ENCODE measurements at regions not wholly inside any gene's neighbourhood (a gene's known extent, or its start where the extent isn't known, plus 50 kb on each side); places are given as distances from the start of the nearest gene placed in this dataset.
"Not testable (repeated sequence)": the region's sequence is repeated elsewhere in the genome, so short reads cannot be mapped to it uniquely, and the experiment has no call there.

- Mint-ChIP-seq H3K36me3 (ENCODE audit: low read depth) (no peaks in the 10 kb centered on the region), H3K9me3 (no peaks in the 10 kb centered on the region), H3K4me1 (ENCODE audit: low read depth) (no peaks in the 10 kb centered on the region), H3K27ac (no peak overlapping the region), H3K4me3 (no peak overlapping the region), H3K27me3 (peaks cover 3% of the 10 kb centered on the region)
- CTCF ChIA-PET = no interaction called here
- POLR2A ChIA-PET = no interaction called here
- ATAC-seq (no peak), DNase-seq (no peak)
- no peak for TF ChIP-seq CTCF (IDR thresholded peaks at IDR 0.05)
- intact Hi-C loops (cut with micrococcal nuclease) = no loop called here
Measured at GRCh38 chr3:53420831-53421230, 73.5 kb upstream of the DCP1A start.

GRCh38 chr3:53422954-53423698 lies 71.3 kb upstream of the CACNA1D start:
- no peaks in the 10 kb centered on the region for H3K27me3 Mint-ChIP-seq
- CTCF ChIA-PET = no interaction called here
- intact Hi-C loops (cut with micrococcal nuclease) = no loop called here
- ATAC-seq (no peak), DNase-seq (no peak)
- POLR2A ChIA-PET = no interaction called here
- H3K9me3 Mint-ChIP-seq = no peaks in the 10 kb centered on the region
- H3K4me1 Mint-ChIP-seq (ENCODE audit: low read depth) = no peaks in the 10 kb centered on the region
- H3K4me3 Mint-ChIP-seq = no peak overlapping the region
- no peak for TF ChIP-seq CTCF (IDR thresholded peaks at IDR 0.05)
- H3K27ac Mint-ChIP-seq = no peak overlapping the region
- H3K36me3 Mint-ChIP-seq (ENCODE audit: low read depth) = no peaks in the 10 kb centered on the region

- ATAC-seq = no peak
- no peaks in the 10 kb centered on the region for H3K4me1 Mint-ChIP-seq (ENCODE audit: low read depth)
- no peak overlapping the region for H3K4me3 Mint-ChIP-seq
- H3K27me3 Mint-ChIP-seq = peaks cover 3% of the 10 kb centered on the region
- intact Hi-C loops (cut with micrococcal nuclease) = no loop called here
- no peak for DNase-seq
- POLR2A ChIA-PET = no interaction called here
- no peak overlapping the region for H3K27ac Mint-ChIP-seq
- TF ChIP-seq CTCF (IDR thresholded peaks at IDR 0.05) = no peak
- no peaks in the 10 kb centered on the region for H3K36me3 Mint-ChIP-seq (ENCODE audit: low read depth)
- CTCF ChIA-PET = interaction anchor here (1.2 kb wide), 1 partner anchor 284 kb away, joined by 3 read pairs; no protein-coding TSS in a partner anchor
- no peaks in the 10 kb centered on the region for H3K9me3 Mint-ChIP-seq
Measured at GRCh38 chr3:53425936-53426335, 68.5 kb upstream of the CACNA1D start.

- no peak overlapping the region for H3K4me3 Mint-ChIP-seq
- H3K27me3 Mint-ChIP-seq = peaks cover 4% of the 10 kb centered on the region
- no peak for ATAC-seq
- H3K36me3 Mint-ChIP-seq (ENCODE audit: low read depth) = no peaks in the 10 kb centered on the region
- DNase-seq = no peak
- CTCF ChIA-PET = no interaction called here
- POLR2A ChIA-PET = no interaction called here
- intact Hi-C loops (cut with micrococcal nuclease) = no loop called here
- no peaks in the 10 kb centered on the region for H3K9me3 Mint-ChIP-seq
- TF ChIP-seq CTCF (IDR thresholded peaks at IDR 0.05) = no peak
- H3K4me1 Mint-ChIP-seq (ENCODE audit: low read depth) = no peaks in the 10 kb centered on the region
- H3K27ac Mint-ChIP-seq = no peak overlapping the region
Measured at GRCh38 chr3:53426918-53427317, 67.5 kb upstream of the CACNA1D start.

- ChIA-PET POLR2A (no interaction called here), CTCF (no interaction called here)
- no peak for ATAC-seq
- peaks cover 12% of the 10 kb centered on the region for H3K27me3 Mint-ChIP-seq
- no peak overlapping the region for H3K4me3 Mint-ChIP-seq
- H3K9me3 Mint-ChIP-seq = no peaks in the 10 kb centered on the region
- H3K4me1 Mint-ChIP-seq (ENCODE audit: low read depth) = no peaks in the 10 kb centered on the region
- TF ChIP-seq CTCF (IDR thresholded peaks at IDR 0.05) = no peak
- intact Hi-C loops (cut with micrococcal nuclease) = no loop called here
- no peak overlapping the region for H3K27ac Mint-ChIP-seq
- no peak for DNase-seq
- no peaks in the 10 kb centered on the region for H3K36me3 Mint-ChIP-seq (ENCODE audit: low read depth)
Measured at GRCh38 chr3:53436828-53437227, 57.6 kb upstream of the CACNA1D start.

- intact Hi-C loops (cut with micrococcal nuclease); H3K36me3 Mint-ChIP-seq (ENCODE audit: low read depth); ATAC-seq; POLR2A ChIA-PET; H3K27ac Mint-ChIP-seq; H3K9me3 Mint-ChIP-seq; DNase-seq; H3K4me3 Mint-ChIP-seq; CTCF ChIA-PET; H3K4me1 Mint-ChIP-seq (ENCODE audit: low read depth): not testable (repeated sequence)
- peaks cover 25% of the 10 kb centered on the region for H3K27me3 Mint-ChIP-seq
Measured at GRCh38 chr3:53442863-53443262, 51.5 kb upstream of the CACNA1D start.

All from activated CD8-positive, alpha-beta T cell treated with anti-CD3 and anti-CD28 coated beads for 36 hours (primary cell).